ENCODE measurements at regions not wholly inside any gene's neighbourhood (a gene's known extent, or its start where the extent isn't known, plus 50 kb on each side); places are given as distances from the start of the nearest gene placed in this dataset.

GRCh38 chr13:107407074-107407473, 808.3 kb downstream of the LIG4 start:
- peaks cover 5 to 19% of the 10 kb centered on the region in 2 donors for H3K9me3 Mint-ChIP-seq
- DNase-seq (no peak), ATAC-seq (replicated peaks) (no peak)
- H3K27me3 Mint-ChIP-seq, result no peaks in the 10 kb centered on the region
- H3K4me1 Mint-ChIP-seq (ENCODE audit: low read depth in 2 of 2), result no peaks in the 10 kb centered on the region
- no peak overlapping the region for H3K27ac Mint-ChIP-seq
- no peaks in the 10 kb centered on the region for H3K36me3 Mint-ChIP-seq (ENCODE audit: insufficient read depth)
- H3K4me3 Mint-ChIP-seq, result no peak overlapping the region

- ATAC-seq (replicated peaks), result no peak
- Mint-ChIP-seq H3K4me3 (no peak overlapping the region), H3K4me1 (ENCODE audit: low read depth in 2 of 2) (no peaks in the 10 kb centered on the region), H3K9me3 (peaks cover 12 to 27% of the 10 kb centered on the region in 2 donors), H3K27ac (no peak overlapping the region), H3K27me3 (no peaks in the 10 kb centered on the region), H3K36me3 (ENCODE audit: insufficient read depth) (no peaks in the 10 kb centered on the region)
- DNase-seq, result no peak
Measured at GRCh38 chr13:107395927-107396662, 819.2 kb downstream of the LIG4 start.

- Mint-ChIP-seq H3K4me3 (no peak overlapping the region), H3K27ac (no peak overlapping the region), H3K9me3 (peaks cover 10 to 14% of the 10 kb centered on the region in 2 donors), H3K36me3 (ENCODE audit: insufficient read depth) (no peaks in the 10 kb centered on the region), H3K4me1 (ENCODE audit: low read depth in 2 of 2) (no peaks in the 10 kb centered on the region), H3K27me3 (no peaks in the 10 kb centered on the region)
- ATAC-seq (replicated peaks) (no peak), DNase-seq (no peak)
Measured at GRCh38 chr13:107392205-107392604, 823.1 kb downstream of the LIG4 start.

GRCh38 chr13:107387525-107387924, 819.6 kb upstream of the ARGLU1 start:
- DNase-seq, result no peak
- Mint-ChIP-seq H3K4me1 (ENCODE audit: low read depth in 2 of 2) (no peaks in the 10 kb centered on the region), H3K4me3 (no peak overlapping the region), H3K27me3 (no peaks in the 10 kb centered on the region), H3K36me3 (ENCODE audit: insufficient read depth) (no peaks in the 10 kb centered on the region), H3K9me3 (peaks cover 4 to 7% of the 10 kb centered on the region in 2 donors), H3K27ac (no peak overlapping the region)
- ATAC-seq (replicated peaks), result no peak

- ATAC-seq (replicated peaks), result no peak
- Mint-ChIP-seq H3K27me3 (no peaks in the 10 kb centered on the region), H3K9me3 (peaks cover 5 to 8% of the 10 kb centered on the region in 2 donors), H3K27ac (no peak overlapping the region), H3K36me3 (ENCODE audit: insufficient read depth) (no peaks in the 10 kb centered on the region), H3K4me1 (ENCODE audit: low read depth in 2 of 2) (no peaks in the 10 kb centered on the region), H3K4me3 (no peak overlapping the region)
- DNase-seq, result no peak
Measured at GRCh38 chr13:107379407-107380155, 811.6 kb upstream of the ARGLU1 start.

- DNase-seq, result no peak
- Mint-ChIP-seq H3K9me3 (peaks cover 7 to 12% of the 10 kb centered on the region in 2 donors), H3K27ac (no peak overlapping the region), H3K36me3 (ENCODE audit: insufficient read depth) (no peaks in the 10 kb centered on the region), H3K4me3 (no peak overlapping the region), H3K4me1 (ENCODE audit: low read depth in 2 of 2) (no peaks in the 10 kb centered on the region), H3K27me3 (no peaks in the 10 kb centered on the region)
- ATAC-seq (replicated peaks), result no peak
Measured at GRCh38 chr13:107376341-107377125, 808.6 kb upstream of the ARGLU1 start.

GRCh38 chr13:107375701-107376340, 807.9 kb upstream of the ARGLU1 start:
- H3K36me3 Mint-ChIP-seq (ENCODE audit: insufficient read depth), result no peaks in the 10 kb centered on the region
- ATAC-seq (replicated peaks) (no peak), DNase-seq (no peak)
- H3K27ac Mint-ChIP-seq, result no peak overlapping the region
- H3K4me1 Mint-ChIP-seq (ENCODE audit: low read depth in 2 of 2), result no peaks in the 10 kb centered on the region
- H3K4me3 Mint-ChIP-seq, result no peak overlapping the region
- no peaks in the 10 kb centered on the region for H3K27me3 Mint-ChIP-seq
- H3K9me3 Mint-ChIP-seq, result peaks cover 7 to 11% of the 10 kb centered on the region in 2 donors

GRCh38 chr13:107374038-107374437, 806.1 kb upstream of the ARGLU1 start:
- ATAC-seq (replicated peaks) (no peak), DNase-seq (no peak)
- Mint-ChIP-seq H3K36me3 (ENCODE audit: insufficient read depth) (no peaks in the 10 kb centered on the region), H3K4me3 (no peak overlapping the region), H3K27ac (no peak overlapping the region), H3K9me3 (peaks cover 5 to 12% of the 10 kb centered on the region in 2 donors), H3K4me1 (ENCODE audit: low read depth in 2 of 2) (no peaks in the 10 kb centered on the region), H3K27me3 (no peaks in the 10 kb centered on the region)

GRCh38 chr13:107373551-107373950, 805.6 kb upstream of the ARGLU1 start:
- peaks cover 9 to 17% of the 10 kb centered on the region in 2 donors for H3K9me3 Mint-ChIP-seq
- H3K4me3 Mint-ChIP-seq, result no peak overlapping the region
- DNase-seq (no peak), ATAC-seq (replicated peaks) (no peak)
- no peaks in the 10 kb centered on the region for H3K4me1 Mint-ChIP-seq (ENCODE audit: low read depth in 2 of 2)
- H3K27me3 Mint-ChIP-seq, result no peaks in the 10 kb centered on the region
- no peak overlapping the region for H3K27ac Mint-ChIP-seq
- H3K36me3 Mint-ChIP-seq (ENCODE audit: insufficient read depth), result no peaks in the 10 kb centered on the region

- DNase-seq (no peak), ATAC-seq (replicated peaks) (no peak)
- no peak overlapping the region for H3K4me3 Mint-ChIP-seq
- no peaks in the 10 kb centered on the region for H3K27me3 Mint-ChIP-seq
- peaks cover 11 to 22% of the 10 kb centered on the region in 2 donors for H3K9me3 Mint-ChIP-seq
- no peak overlapping the region for H3K27ac Mint-ChIP-seq
- no peaks in the 10 kb centered on the region for H3K36me3 Mint-ChIP-seq (ENCODE audit: insufficient read depth)
- H3K4me1 Mint-ChIP-seq (ENCODE audit: low read depth in 2 of 2), result no peaks in the 10 kb centered on the region
Measured at GRCh38 chr13:107370015-107370785, 802.3 kb upstream of the ARGLU1 start.

- Mint-ChIP-seq H3K4me1 (ENCODE audit: low read depth in 2 of 2) (no peaks in the 10 kb centered on the region), H3K27me3 (no peaks in the 10 kb centered on the region), H3K9me3 (peaks cover 10 to 15% of the 10 kb centered on the region in 2 donors), H3K4me3 (no peak overlapping the region), H3K27ac (no peak overlapping the region), H3K36me3 (ENCODE audit: insufficient read depth) (no peaks in the 10 kb centered on the region)
- ATAC-seq (replicated peaks), result no peak
- no peak for DNase-seq
Measured at GRCh38 chr13:107367258-107367657, 799.3 kb upstream of the ARGLU1 start.

- H3K27ac Mint-ChIP-seq, result no peak overlapping the region
- H3K4me1 Mint-ChIP-seq (ENCODE audit: low read depth in 2 of 2), result no peaks in the 10 kb centered on the region
- H3K4me3 Mint-ChIP-seq, result no peak overlapping the region
- peaks cover 11 to 25% of the 10 kb centered on the region in 2 donors for H3K9me3 Mint-ChIP-seq
- H3K36me3 Mint-ChIP-seq (ENCODE audit: insufficient read depth), result no peaks in the 10 kb centered on the region
- no peaks in the 10 kb centered on the region for H3K27me3 Mint-ChIP-seq
- no peak for ATAC-seq (replicated peaks)
- no peak for DNase-seq
Measured at GRCh38 chr13:107365466-107366215, 797.7 kb upstream of the ARGLU1 start.

Measured in effector memory CD8-positive, alpha-beta T cell (primary cell).